WTC11 (cell line): ENCODE measurements at regions not wholly inside any gene's neighbourhood (a gene's known extent, or its start where the extent isn't known, plus 50 kb on each side); places are given as distances from the start of the nearest gene placed in this dataset.

ENCODE experiments used
- ATAC-seq: fragments of 200-7000 bp; cut with Tn5 transposase; 2 replicates; pipeline ENCODE4 v1.10.0; 2021; ENCODE audit warnings: mild to moderate bottlenecking, moderate library complexity
- CTCF ChIA-PET: fragments of 300-600 bp; sonication (Branson Sonifier 250); formaldehyde crosslinking; loops from one replicate; lab custom pipeline; 2021; ENCODE audit warnings: antibody characterized with exemption; lab: Charles Lee
- POLR2A ChIA-PET: fragments of 350-600 bp; sonication (Branson Sonifier 250); formaldehyde crosslinking; loops from one replicate; lab custom pipeline; 2021; ENCODE audit warnings: antibody characterized with exemption; lab: Charles Lee
- DNase-seq: peaks from one replicate; pipeline ENCODE4 v3.0.0; 2021; ENCODE audit warnings: low spot score
- H3K27ac Mint-ChIP-seq: 2 replicates; pipeline ENCODE4 v1.8.0; 2021; ENCODE audit warnings: mixed read lengths
- H3K27me3 Mint-ChIP-seq: 2 replicates; pipeline ENCODE4 v1.8.0; 2021; ENCODE audit warnings: low read depth, mild to moderate bottlenecking, moderate library complexity, mixed read lengths
- H3K36me3 Mint-ChIP-seq: 2 replicates; pipeline ENCODE4 v1.8.0; 2021; ENCODE audit warnings: mixed read lengths
- H3K4me1 Mint-ChIP-seq: 2 replicates; pipeline ENCODE4 v1.8.0; 2022; ENCODE audit warnings: mixed read lengths
- H3K4me3 Mint-ChIP-seq: 2 replicates; pipeline ENCODE4 v1.8.0; 2021; ENCODE audit warnings: mild to moderate bottlenecking, moderate library complexity, mixed read lengths
- H3K9me3 Mint-ChIP-seq: 2 replicates; pipeline ENCODE4 v1.8.0; 2021; ENCODE audit warnings: mixed read lengths
- E2F1 ChIP-seq: sonication (generic); formaldehyde crosslinking; IDR thresholded peaks from 2 replicates; pipeline ENCODE4 v1.8.0; 2022; ENCODE audit warnings: mild to moderate bottlenecking, missing genetic modification reagents
- E2F5 ChIP-seq: sonication (generic); formaldehyde crosslinking; IDR thresholded peaks from 2 replicates; pipeline ENCODE4 v1.8.1; 2022; ENCODE audit warnings: mild to moderate bottlenecking, moderate library complexity, missing genetic modification reagents
- FOXJ3 ChIP-seq: sonication (generic); formaldehyde crosslinking; IDR thresholded peaks from 2 replicates; pipeline ENCODE4 v1.9.0; 2021; ENCODE audit warnings: missing genetic modification reagents, mild to moderate bottlenecking, borderline replicate concordance
- FOXK1 ChIP-seq: sonication (generic); formaldehyde crosslinking; IDR thresholded peaks from 2 replicates; pipeline ENCODE4 v1.8.0; 2022; ENCODE audit warnings: mild to moderate bottlenecking, moderate library complexity, missing genetic modification reagents
- FOXP4 ChIP-seq: sonication (generic); formaldehyde crosslinking; IDR thresholded peaks from 2 replicates; pipeline ENCODE4 v1.8.0; 2022; ENCODE audit warnings: mild to moderate bottlenecking, missing genetic modification reagents
- MXD4 ChIP-seq: fragments of 250-450 bp; sonication (Bioruptor Pico); IDR thresholded peaks from 2 replicates; pipeline ENCODE4 v1.8.0; 2021; ENCODE audit warnings: mild to moderate bottlenecking, moderate library complexity, borderline replicate concordance
- NFE2L1 ChIP-seq: sonication (generic); formaldehyde crosslinking; IDR thresholded peaks from 2 replicates; pipeline ENCODE4 v1.8.1; 2023; ENCODE audit warnings: missing genetic modification reagents
- PRDM15 ChIP-seq: sonication (generic); formaldehyde crosslinking; IDR thresholded peaks from 2 replicates; pipeline ENCODE4 v1.8.0; 2022; ENCODE audit warnings: missing genetic modification reagents
- ZNF219 ChIP-seq: sonication (generic); formaldehyde crosslinking; IDR thresholded peaks from 2 replicates; pipeline ENCODE4 v1.8.0; 2023; ENCODE audit warnings: missing genetic modification reagents, mild to moderate bottlenecking, borderline replicate concordance
- ZNF263 ChIP-seq: sonication (generic); formaldehyde crosslinking; IDR thresholded peaks from 2 replicates; pipeline ENCODE4 v1.8.1; 2022; ENCODE audit warnings: low read depth, mild to moderate bottlenecking, moderate library complexity, missing genetic modification reagents
- TF ChIP-seq, protein P1 (sequence below): fragments of 250-450 bp; sonication (Bioruptor Pico); conservative IDR thresholded peaks from 2 replicates; pipeline ENCODE4 v1.9.0; 2021; ENCODE audit warnings: mild to moderate bottlenecking
- TF ChIP-seq, protein P2 (sequence below): sonication (generic); formaldehyde crosslinking; IDR thresholded peaks from 2 replicates; pipeline ENCODE4 v1.8.1; 2022; ENCODE audit warnings: missing genetic modification reagents, borderline replicate concordance
- TF ChIP-seq, protein P3 (sequence below): fragments of 250-450 bp; sonication (Bioruptor Pico); IDR thresholded peaks from 2 replicates; pipeline ENCODE4 v2.1.2; 2022; ENCODE audit warnings: mild to moderate bottlenecking, moderate library complexity

- H3K36me3 Mint-ChIP-seq = no peaks in the 10 kb centered on the region
- H3K4me1 Mint-ChIP-seq = no peaks in the 10 kb centered on the region
- H3K27ac Mint-ChIP-seq = no peak overlapping the region
- TF ChIP-seq, protein P1, sequence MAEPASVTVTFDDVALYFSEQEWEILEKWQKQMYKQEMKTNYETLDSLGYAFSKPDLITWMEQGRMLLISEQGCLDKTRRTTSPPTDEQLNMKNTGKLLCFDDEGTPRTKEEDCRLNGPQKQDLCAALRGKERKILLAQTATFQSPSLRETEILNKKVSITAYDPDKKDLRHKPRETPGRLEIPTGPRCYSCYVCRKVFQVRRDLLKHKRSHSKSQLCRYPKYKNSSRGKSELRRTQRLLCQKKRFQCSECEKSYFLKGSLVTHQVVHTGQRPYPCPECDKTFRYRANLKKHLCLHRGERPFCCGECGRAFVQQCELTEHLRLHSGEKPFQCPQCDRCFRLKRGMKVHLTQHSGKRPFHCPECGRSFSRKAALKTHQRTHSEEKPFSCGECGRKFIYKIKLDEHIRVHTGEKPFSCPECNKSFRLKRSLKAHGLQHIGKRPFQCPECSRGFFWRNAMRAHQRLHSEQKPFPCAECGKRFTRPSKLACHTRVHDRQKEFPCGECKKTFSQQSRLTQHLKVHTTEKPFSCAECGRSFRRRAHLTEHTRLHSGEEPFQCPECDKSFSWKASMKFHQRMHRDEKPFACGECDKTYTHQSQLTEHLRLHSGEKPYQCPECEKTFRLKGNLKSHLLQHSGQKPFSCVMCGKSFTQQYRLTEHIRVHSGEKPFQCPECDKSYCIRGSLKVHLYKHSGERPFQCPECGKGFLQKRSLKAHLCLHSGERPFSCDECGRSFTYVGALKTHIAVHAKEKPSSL = no peak
- no peak for TF ChIP-seq E2F5 (CRISPR knock-in tag)
- TF ChIP-seq ZNF219 (CRISPR knock-in tag) = no peak
- no peak for TF ChIP-seq E2F1 (CRISPR knock-in tag)
- no peak for TF ChIP-seq ZNF263 (CRISPR knock-in tag)
- TF ChIP-seq, protein P2, sequence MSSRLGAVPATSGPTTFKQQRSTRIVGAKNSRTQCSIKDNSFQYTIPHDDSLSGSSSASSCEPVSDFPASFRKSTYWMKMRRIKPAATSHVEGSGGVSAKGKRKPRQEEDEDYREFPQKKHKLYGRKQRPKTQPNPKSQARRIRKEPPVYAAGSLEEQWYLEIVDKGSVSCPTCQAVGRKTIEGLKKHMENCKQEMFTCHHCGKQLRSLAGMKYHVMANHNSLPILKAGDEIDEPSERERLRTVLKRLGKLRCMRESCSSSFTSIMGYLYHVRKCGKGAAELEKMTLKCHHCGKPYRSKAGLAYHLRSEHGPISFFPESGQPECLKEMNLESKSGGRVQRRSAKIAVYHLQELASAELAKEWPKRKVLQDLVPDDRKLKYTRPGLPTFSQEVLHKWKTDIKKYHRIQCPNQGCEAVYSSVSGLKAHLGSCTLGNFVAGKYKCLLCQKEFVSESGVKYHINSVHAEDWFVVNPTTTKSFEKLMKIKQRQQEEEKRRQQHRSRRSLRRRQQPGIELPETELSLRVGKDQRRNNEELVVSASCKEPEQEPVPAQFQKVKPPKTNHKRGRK = no peak
- no peak for TF ChIP-seq PRDM15 (CRISPR knock-in tag)
- no peak for TF ChIP-seq MXD4
- TF ChIP-seq, protein P3, sequence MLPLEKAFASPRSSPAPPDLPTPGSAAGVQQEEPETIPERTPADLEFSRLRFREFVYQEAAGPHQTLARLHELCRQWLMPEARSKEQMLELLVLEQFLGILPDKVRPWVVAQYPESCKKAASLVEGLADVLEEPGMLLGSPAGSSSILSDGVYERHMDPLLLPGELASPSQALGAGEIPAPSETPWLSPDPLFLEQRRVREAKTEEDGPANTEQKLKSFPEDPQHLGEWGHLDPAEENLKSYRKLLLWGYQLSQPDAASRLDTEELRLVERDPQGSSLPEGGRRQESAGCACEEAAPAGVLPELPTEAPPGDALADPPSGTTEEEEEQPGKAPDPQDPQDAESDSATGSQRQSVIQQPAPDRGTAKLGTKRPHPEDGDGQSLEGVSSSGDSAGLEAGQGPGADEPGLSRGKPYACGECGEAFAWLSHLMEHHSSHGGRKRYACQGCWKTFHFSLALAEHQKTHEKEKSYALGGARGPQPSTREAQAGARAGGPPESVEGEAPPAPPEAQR (CRISPR knock-in tag) = no peak
- no peak for TF ChIP-seq FOXK1
- no peak for TF ChIP-seq FOXJ3 (CRISPR knock-in tag)
- TF ChIP-seq FOXP4 (CRISPR knock-in tag) = no peak
- no peak for TF ChIP-seq NFE2L1 (CRISPR knock-in tag)
- ChIA-PET POLR2A (no interaction called here), CTCF (no interaction called here)
- no peaks in the 10 kb centered on the region for H3K9me3 Mint-ChIP-seq
- no peak for ATAC-seq
- no peaks in the 10 kb centered on the region for H3K27me3 Mint-ChIP-seq
- no peak overlapping the region for H3K4me3 Mint-ChIP-seq
- DNase-seq = no peak
Measured at GRCh38 chr12:123050913-123051312, 70.4 kb downstream of the ARL6IP4 start.
